WI38 (cell line): ENCODE measurements at regions not wholly inside any gene's neighbourhood (a gene's known extent, or its start where the extent isn't known, plus 50 kb on each side); places are given as distances from the start of the nearest gene placed in this dataset.

Experiments
- H3K4me3 ChIP-seq: 2 replicates; pipeline ENCODE4 v1.5.1; 2011; ENCODE audit warnings: low read depth, mild to moderate bottlenecking, control low read depth, low read length
- CTCF ChIP-seq: IDR thresholded peaks from 2 replicates; pipeline ENCODE4 v1.5.1; 2012; ENCODE audit warnings: low read depth, mild to moderate bottlenecking, control low read depth, low read length

GRCh38 chr12:115417610-115418009, 733.6 kb upstream of the TBX3 start:
- no peak overlapping the region for H3K4me3 ChIP-seq
- TF ChIP-seq CTCF = no peak

- no peak for TF ChIP-seq CTCF
- H3K4me3 ChIP-seq = no peak overlapping the region
Observed at GRCh38 chr12:115416869-115417268, 732.9 kb upstream of the TBX3 start.

GRCh38 chr12:115413626-115414025, 729.7 kb upstream of the TBX3 start:
- TF ChIP-seq CTCF = no peak
- H3K4me3 ChIP-seq = no peak overlapping the region

- no peak for TF ChIP-seq CTCF
- no peak overlapping the region for H3K4me3 ChIP-seq
Observed at GRCh38 chr12:115412831-115413230, 728.9 kb upstream of the TBX3 start.

- TF ChIP-seq CTCF = no peak
- H3K4me3 ChIP-seq = no peak overlapping the region
Observed at GRCh38 chr12:115411121-115411520, 727.1 kb upstream of the TBX3 start.

GRCh38 chr12:115408642-115409041, 724.7 kb upstream of the TBX3 start:
- H3K4me3 ChIP-seq = no peak overlapping the region
- TF ChIP-seq CTCF = no peak

- H3K4me3 ChIP-seq = no peak overlapping the region
- no peak for TF ChIP-seq CTCF
Observed at GRCh38 chr12:115407723-115408122, 723.7 kb upstream of the TBX3 start.

GRCh38 chr12:115407036-115407435, 723.1 kb upstream of the TBX3 start:
- no peak overlapping the region for H3K4me3 ChIP-seq
- TF ChIP-seq CTCF = no peak
